ENCODE measurements at regions not wholly inside any gene's neighbourhood (a gene's known extent, or its start where the extent isn't known, plus 50 kb on each side); places are given as distances from the start of the nearest gene placed in this dataset.

DNA sequence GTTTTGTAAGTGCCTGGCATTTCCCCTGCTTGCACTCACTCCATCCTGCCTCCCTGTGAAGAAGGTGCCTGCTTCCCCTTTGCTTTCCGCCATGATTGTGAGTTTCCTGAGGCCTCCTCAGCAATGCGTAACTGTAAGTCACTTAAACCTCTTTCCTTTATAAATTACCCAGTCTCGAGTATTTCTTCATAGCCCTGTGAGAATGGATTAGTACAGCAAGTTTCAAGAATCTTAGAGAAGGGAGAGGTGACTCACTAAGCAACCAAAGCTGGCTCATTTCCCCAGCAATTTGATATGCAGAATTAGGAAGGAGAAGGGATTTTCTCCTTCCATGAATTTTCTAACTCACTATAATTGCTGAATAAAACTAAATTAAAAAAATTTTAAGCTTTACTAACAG is 251.0 kb upstream of the FOXG1 start:
- TF ChIP-seq, protein P1, sequence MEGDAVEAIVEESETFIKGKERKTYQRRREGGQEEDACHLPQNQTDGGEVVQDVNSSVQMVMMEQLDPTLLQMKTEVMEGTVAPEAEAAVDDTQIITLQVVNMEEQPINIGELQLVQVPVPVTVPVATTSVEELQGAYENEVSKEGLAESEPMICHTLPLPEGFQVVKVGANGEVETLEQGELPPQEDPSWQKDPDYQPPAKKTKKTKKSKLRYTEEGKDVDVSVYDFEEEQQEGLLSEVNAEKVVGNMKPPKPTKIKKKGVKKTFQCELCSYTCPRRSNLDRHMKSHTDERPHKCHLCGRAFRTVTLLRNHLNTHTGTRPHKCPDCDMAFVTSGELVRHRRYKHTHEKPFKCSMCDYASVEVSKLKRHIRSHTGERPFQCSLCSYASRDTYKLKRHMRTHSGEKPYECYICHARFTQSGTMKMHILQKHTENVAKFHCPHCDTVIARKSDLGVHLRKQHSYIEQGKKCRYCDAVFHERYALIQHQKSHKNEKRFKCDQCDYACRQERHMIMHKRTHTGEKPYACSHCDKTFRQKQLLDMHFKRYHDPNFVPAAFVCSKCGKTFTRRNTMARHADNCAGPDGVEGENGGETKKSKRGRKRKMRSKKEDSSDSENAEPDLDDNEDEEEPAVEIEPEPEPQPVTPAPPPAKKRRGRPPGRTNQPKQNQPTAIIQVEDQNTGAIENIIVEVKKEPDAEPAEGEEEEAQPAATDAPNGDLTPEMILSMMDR (conservative IDR thresholded peaks at IDR 0.05; ENCODE audit: low read depth, low read length): no peak
- no peak for TF ChIP-seq EZH2 (IDR thresholded peaks at IDR 0.05; ENCODE audit: borderline replicate concordance, low read depth, low read length, poor library complexity, severe bottlenecking)

Data from A673 (cell line).